Liver (tissue), 8 donors: ENCODE measurements at regions not wholly inside any gene's neighbourhood (a gene's known extent, or its start where the extent isn't known, plus 50 kb on each side); places are given as distances from the start of the nearest gene placed in this dataset.

Experiments used
- DNase-seq: peaks from one replicate; pipeline ENCODE4 v3.0.0-alpha.2; 2017; ENCODE audit warnings: low spot score
- H3K27ac ChIP-seq, 2 donors: one replicate each; pipeline ENCODE4 v1.7.0; 2013; ENCODE audit warnings: inconsistent platforms in 2 of 2, low read length in 2 of 2, control low read depth in 1 of 2, low read depth in 1 of 2, mild to moderate bottlenecking in 1 of 2
- H3K27me3 ChIP-seq, 4 donors: one replicate each; pipeline versions ENCODE4 v1.6.1 to v1.7.0; 2013; ENCODE audit warnings: low read length in 3 of 4, inconsistent platforms in 1 of 4, mild to moderate bottlenecking in 1 of 4, moderate library complexity in 1 of 4; ENCODE audit not compliant: control insufficient read depth in 4 of 4, insufficient read depth in 4 of 4
- H3K36me3 ChIP-seq, 4 donors: one replicate each; pipeline versions ENCODE4 v1.6.1 to v1.7.0; 2013; ENCODE audit warnings: low read length in 3 of 4, mild to moderate bottlenecking in 3 of 4, low read depth in 1 of 4, moderate library complexity in 1 of 4; ENCODE audit not compliant: control insufficient read depth in 4 of 4, insufficient read depth in 3 of 4
- H3K4me1 ChIP-seq, 4 donors: one replicate each; pipeline versions ENCODE4 v1.6.1 to v1.7.0; 2013; ENCODE audit warnings: low read length in 3 of 4, mild to moderate bottlenecking in 3 of 4, moderate library complexity in 1 of 4; ENCODE audit not compliant: control insufficient read depth in 4 of 4, insufficient read depth in 4 of 4
- H3K4me3 ChIP-seq, 3 donors: one replicate each; pipeline versions ENCODE4 v1.6.1 to v1.7.0; 2013; ENCODE audit warnings: low read length in 3 of 3, control low read depth in 1 of 3, low read depth in 1 of 3, mild to moderate bottlenecking in 1 of 3
- H3K9ac ChIP-seq, 2 donors: one replicate each; pipeline ENCODE4 v1.7.0; 2013; ENCODE audit warnings: low read length in 2 of 2, mild to moderate bottlenecking in 2 of 2, moderate library complexity in 2 of 2, control low read depth in 1 of 2, low read depth in 1 of 2
- H3K9me3 ChIP-seq, 4 donors: one replicate each; pipeline versions ENCODE4 v1.6.1 to v1.7.0; 2013; ENCODE audit warnings: low read length in 3 of 4; ENCODE audit not compliant: control insufficient read depth in 4 of 4
- EGR1 ChIP-seq, 2 donors: IDR thresholded peaks; 2 replicates each; pipeline ENCODE4 v1.6.1; 2016 to 2018; ENCODE audit warnings: antibody characterized with exemption in 2 of 2, low read depth in 2 of 2
- FOXA1 ChIP-seq: IDR thresholded peaks from 2 replicates; pipeline ENCODE4 v1.6.1; 2016; ENCODE audit warnings: antibody characterized with exemption
- FOXA2 ChIP-seq: IDR thresholded peaks from 2 replicates; pipeline ENCODE4 v1.6.1; 2016; ENCODE audit warnings: antibody characterized with exemption
- GABPA ChIP-seq, 2 donors: IDR thresholded peaks in 1 of 2; conservative IDR thresholded peaks in 1 of 2; 2 replicates each; pipeline ENCODE4 v1.6.1; 2016; ENCODE audit warnings: antibody characterized with exemption in 2 of 2, mild to moderate bottlenecking in 1 of 2, moderate library complexity in 1 of 2
- HNF4A ChIP-seq, 2 donors: conservative IDR thresholded peaks; 2 replicates each; pipeline ENCODE4 v1.6.1; 2016; ENCODE audit warnings: antibody characterized with exemption in 2 of 2, mild to moderate bottlenecking in 2 of 2
- HNF4G ChIP-seq: IDR thresholded peaks from 2 replicates; pipeline ENCODE4 v1.6.1; 2016; ENCODE audit warnings: antibody characterized with exemption
- JUND ChIP-seq, 2 donors: IDR thresholded peaks; 2 replicates each; pipeline ENCODE4 v1.6.1; 2016; ENCODE audit warnings: antibody characterized with exemption in 2 of 2
- NR2F2 ChIP-seq: IDR thresholded peaks from 2 replicates; pipeline ENCODE4 v1.6.1; 2016; ENCODE audit warnings: antibody characterized with exemption
- RXRA ChIP-seq, 2 donors: IDR thresholded peaks; 2 replicates each; pipeline ENCODE4 v1.6.1; 2017 to 2018; ENCODE audit warnings: antibody characterized with exemption in 2 of 2, mild to moderate bottlenecking in 1 of 2
- SP1 ChIP-seq: IDR thresholded peaks from 2 replicates; pipeline ENCODE4 v1.6.1; 2018; ENCODE audit warnings: antibody characterized with exemption, mild to moderate bottlenecking
- TAF1 ChIP-seq: conservative IDR thresholded peaks from 2 replicates; pipeline ENCODE4 v1.6.1; 2016; ENCODE audit warnings: antibody characterized with exemption, mild to moderate bottlenecking
- YY1 ChIP-seq: IDR thresholded peaks from 2 replicates; pipeline ENCODE4 v1.6.1; 2016; ENCODE audit warnings: antibody characterized with exemption, mild to moderate bottlenecking
- ZBTB33 ChIP-seq: IDR thresholded peaks from 2 replicates; pipeline ENCODE4 v1.6.1; 2016; ENCODE audit warnings: antibody characterized with exemption
- WGBS: extraction: QIAGEN DNeasy Blood & Tissue Kit; methylation state at CpG from one replicate; pipeline ENCODE4 v1.1.7; 2013; 5-methylcytosine and 5-hydroxymethylcytosine counted together
- TF ChIP-seq, protein P1 (sequence below): IDR thresholded peaks from 2 replicates; pipeline ENCODE4 v1.6.1; 2016; ENCODE audit warnings: antibody characterized with exemption, mild to moderate bottlenecking
- TF ChIP-seq, protein P2 (sequence below): IDR thresholded peaks from 2 replicates; pipeline ENCODE4 v1.6.1; 2016; ENCODE audit warnings: antibody characterized with exemption
- TF ChIP-seq, protein P3 (sequence below): IDR thresholded peaks from 2 replicates; pipeline ENCODE4 v1.6.1; 2016; ENCODE audit warnings: antibody characterized with exemption
- TF ChIP-seq, protein P4 (sequence below): fragments of 150-350 bp; IDR thresholded peaks from 2 replicates; pipeline ENCODE4 v1.5.1; 2017; ENCODE audit warnings: improper control_type of control experiment, low read depth, low read length; ENCODE audit not compliant: missing input control
- donor health status: healthy.
- donor health status: healthy.
- donor health status: healthy.
- donor health status: healthy.
- donor health status: healthy.

DNA sequence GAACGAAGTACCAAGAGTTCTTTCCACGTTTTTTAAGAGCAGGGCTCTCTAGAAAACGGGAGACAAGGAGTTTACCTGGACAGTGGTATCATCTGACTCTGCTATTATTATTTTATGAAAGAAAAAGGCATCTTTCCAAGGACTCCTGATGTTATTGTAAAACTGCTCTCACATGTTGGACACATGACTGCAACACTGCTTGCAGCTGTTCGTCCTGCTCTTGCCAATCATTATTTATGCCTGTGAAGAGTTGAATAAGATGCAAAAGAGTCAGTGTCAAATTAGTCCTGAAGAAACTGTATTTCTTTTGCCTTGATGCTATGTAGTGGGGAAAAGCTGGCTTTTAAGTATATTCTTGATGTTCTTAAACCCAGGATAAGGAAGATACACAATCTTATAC, 284.5 kb upstream of the PTGER4 start (continued):
- no peak for TF ChIP-seq YY1
- no peak for TF ChIP-seq JUND (IDR thresholded peaks at IDR 0.05)
- no peak for TF ChIP-seq FOXA1

- H3K4me1 ChIP-seq: no peaks in the 10 kb centered on the region
- no peak overlapping the region for H3K27ac ChIP-seq
- no peaks in the 10 kb centered on the region for H3K36me3 ChIP-seq
- TF ChIP-seq HNF4G (no peak), ZBTB33 (no peak), YY1 (no peak), SP1 (no peak), HNF4A (conservative IDR thresholded peaks at IDR 0.05) (no peak), NR2F2 (no peak), TAF1 (no peak), RXRA (IDR thresholded peaks at IDR 0.05) (no peak), JUND (IDR thresholded peaks at IDR 0.05) (no peak), EGR1 (IDR thresholded peaks at IDR 0.05; ENCODE audit: low read depth in 2 of 2) (no peak), GABPA (IDR thresholded peaks at IDR 0.05 in 1 of 2, conservative IDR thresholded peaks at IDR 0.05 in 1 of 2) (no peak), FOXA2 (no peak)
- TF ChIP-seq, protein P1, sequence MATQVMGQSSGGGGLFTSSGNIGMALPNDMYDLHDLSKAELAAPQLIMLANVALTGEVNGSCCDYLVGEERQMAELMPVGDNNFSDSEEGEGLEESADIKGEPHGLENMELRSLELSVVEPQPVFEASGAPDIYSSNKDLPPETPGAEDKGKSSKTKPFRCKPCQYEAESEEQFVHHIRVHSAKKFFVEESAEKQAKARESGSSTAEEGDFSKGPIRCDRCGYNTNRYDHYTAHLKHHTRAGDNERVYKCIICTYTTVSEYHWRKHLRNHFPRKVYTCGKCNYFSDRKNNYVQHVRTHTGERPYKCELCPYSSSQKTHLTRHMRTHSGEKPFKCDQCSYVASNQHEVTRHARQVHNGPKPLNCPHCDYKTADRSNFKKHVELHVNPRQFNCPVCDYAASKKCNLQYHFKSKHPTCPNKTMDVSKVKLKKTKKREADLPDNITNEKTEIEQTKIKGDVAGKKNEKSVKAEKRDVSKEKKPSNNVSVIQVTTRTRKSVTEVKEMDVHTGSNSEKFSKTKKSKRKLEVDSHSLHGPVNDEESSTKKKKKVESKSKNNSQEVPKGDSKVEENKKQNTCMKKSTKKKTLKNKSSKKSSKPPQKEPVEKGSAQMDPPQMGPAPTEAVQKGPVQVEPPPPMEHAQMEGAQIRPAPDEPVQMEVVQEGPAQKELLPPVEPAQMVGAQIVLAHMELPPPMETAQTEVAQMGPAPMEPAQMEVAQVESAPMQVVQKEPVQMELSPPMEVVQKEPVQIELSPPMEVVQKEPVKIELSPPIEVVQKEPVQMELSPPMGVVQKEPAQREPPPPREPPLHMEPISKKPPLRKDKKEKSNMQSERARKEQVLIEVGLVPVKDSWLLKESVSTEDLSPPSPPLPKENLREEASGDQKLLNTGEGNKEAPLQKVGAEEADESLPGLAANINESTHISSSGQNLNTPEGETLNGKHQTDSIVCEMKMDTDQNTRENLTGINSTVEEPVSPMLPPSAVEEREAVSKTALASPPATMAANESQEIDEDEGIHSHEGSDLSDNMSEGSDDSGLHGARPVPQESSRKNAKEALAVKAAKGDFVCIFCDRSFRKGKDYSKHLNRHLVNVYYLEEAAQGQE: no peak
- TF ChIP-seq, protein P2, sequence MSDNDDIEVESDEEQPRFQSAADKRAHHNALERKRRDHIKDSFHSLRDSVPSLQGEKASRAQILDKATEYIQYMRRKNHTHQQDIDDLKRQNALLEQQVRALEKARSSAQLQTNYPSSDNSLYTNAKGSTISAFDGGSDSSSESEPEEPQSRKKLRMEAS: no peak
- TF ChIP-seq, protein P3, sequence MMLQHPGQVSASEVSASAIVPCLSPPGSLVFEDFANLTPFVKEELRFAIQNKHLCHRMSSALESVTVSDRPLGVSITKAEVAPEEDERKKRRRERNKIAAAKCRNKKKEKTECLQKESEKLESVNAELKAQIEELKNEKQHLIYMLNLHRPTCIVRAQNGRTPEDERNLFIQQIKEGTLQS: no peak
- TF ChIP-seq, protein P4, sequence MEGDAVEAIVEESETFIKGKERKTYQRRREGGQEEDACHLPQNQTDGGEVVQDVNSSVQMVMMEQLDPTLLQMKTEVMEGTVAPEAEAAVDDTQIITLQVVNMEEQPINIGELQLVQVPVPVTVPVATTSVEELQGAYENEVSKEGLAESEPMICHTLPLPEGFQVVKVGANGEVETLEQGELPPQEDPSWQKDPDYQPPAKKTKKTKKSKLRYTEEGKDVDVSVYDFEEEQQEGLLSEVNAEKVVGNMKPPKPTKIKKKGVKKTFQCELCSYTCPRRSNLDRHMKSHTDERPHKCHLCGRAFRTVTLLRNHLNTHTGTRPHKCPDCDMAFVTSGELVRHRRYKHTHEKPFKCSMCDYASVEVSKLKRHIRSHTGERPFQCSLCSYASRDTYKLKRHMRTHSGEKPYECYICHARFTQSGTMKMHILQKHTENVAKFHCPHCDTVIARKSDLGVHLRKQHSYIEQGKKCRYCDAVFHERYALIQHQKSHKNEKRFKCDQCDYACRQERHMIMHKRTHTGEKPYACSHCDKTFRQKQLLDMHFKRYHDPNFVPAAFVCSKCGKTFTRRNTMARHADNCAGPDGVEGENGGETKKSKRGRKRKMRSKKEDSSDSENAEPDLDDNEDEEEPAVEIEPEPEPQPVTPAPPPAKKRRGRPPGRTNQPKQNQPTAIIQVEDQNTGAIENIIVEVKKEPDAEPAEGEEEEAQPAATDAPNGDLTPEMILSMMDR: no peak
- H3K4me3 ChIP-seq: no peak overlapping the region
- H3K27me3 ChIP-seq: no peaks in the 10 kb centered on the region
- WGBS: 86% methylated on average over 4 of the region's 4 CpGs
- no peak for DNase-seq
- no peaks in the 10 kb centered on the region for H3K9me3 ChIP-seq
- H3K9ac ChIP-seq: no peak overlapping the region
These were observed 285.0 kb upstream of the PTGER4 start for GRCh38 chr5:40394698-40395097.
